HCT116 (cell line): ENCODE measurements at regions not wholly inside any gene's neighbourhood (a gene's known extent, or its start where the extent isn't known, plus 50 kb on each side); places are given as distances from the start of the nearest gene placed in this dataset.

Source experiments
- ATAC-seq: fragments of 200-7000 bp; cut with Tn5 transposase; 2 replicates; pipeline ENCODE4 v1.9.1; 2020; ENCODE audit warnings: mild to moderate bottlenecking, moderate library complexity
- BruUV-seq: library from RNA; stranded (reverse); fragments of 400-500 nt; replicated peaks from 2 replicates; lab custom pipeline; 2021; lab: Mats Ljungman, UMichigan
- CTCF ChIA-PET: fragments of 300-600 bp; sonication (Branson Sonifier 250); formaldehyde crosslinking; loops from one replicate; lab custom pipeline; 2021; ENCODE audit warnings: antibody characterized with exemption; lab: Charles Lee
- POLR2A ChIA-PET: fragments of 300-600, 350-600 bp; sonication (Branson Sonifier 250); formaldehyde crosslinking; loops from one replicate; lab custom pipeline; 2021; ENCODE audit warnings: antibody characterized with exemption; lab: Charles Lee
- RAD21 ChIA-PET, 2 experiments: fragments of 300-600 bp; sonication (Branson Sonifier 250); formaldehyde crosslinking; loops; one replicate each; lab custom pipeline; 2023; ENCODE audit warnings: low total read pairs in 2 of 2; ENCODE audit not compliant: uncharacterized antibody in 2 of 2, unreplicated experiment in 2 of 2, low non-redundant PET in 1 of 2; lab: Charles Lee
- DNase-seq: peaks from one replicate; pipeline ENCODE4 v3.0.0-alpha.2; 2010; ENCODE audit warnings: low read depth, low spot score
- H2AFZ ChIP-seq: fragments of 200-600 bp; shearing (Covaris generic), sonication (generic); 2 replicates; pipeline ENCODE4 v1.6.1; 2017; ENCODE audit warnings: low read depth, mixed run types, mixed read lengths, antibody characterized with exemption, low read length; ENCODE audit not compliant: poor library complexity, severe bottlenecking
- H3K27ac ChIP-seq: 2 replicates; pipeline ENCODE4 v1.5.1; 2012; ENCODE audit warnings: low read depth, low read length
- H3K27me3 ChIP-seq: fragments of 200-600 bp; sonication (generic); 2 replicates; pipeline ENCODE4 v1.6.1; 2016; ENCODE audit warnings: mixed run types, low read length, mixed read lengths; ENCODE audit not compliant: insufficient read depth
- H3K36me3 ChIP-seq, 2 experiments: fragments of 200-500 bp in 1 of 2; fragments of 200-600 bp in 1 of 2; sonication (Bioruptor generic) in 1 of 2; sonication (generic) in 1 of 2; 2 replicates each; pipeline versions ENCODE4 v1.5.1 to v1.6.1; 2014 to 2016; ENCODE audit warnings: low read length in 2 of 2, inconsistent platforms in 1 of 2, mixed read lengths in 1 of 2, mixed run types in 1 of 2; ENCODE audit not compliant: insufficient read depth in 2 of 2, control insufficient read depth in 1 of 2
- H3K4me1 ChIP-seq, 2 experiments: fragments of 200-600 bp in 1 of 2; sonication (generic) in 1 of 2; 2 replicates each; pipeline versions ENCODE4 v1.5.1 to v1.6.1; 2012 to 2017; ENCODE audit warnings: low read length in 2 of 2, inconsistent platforms in 1 of 2, mild to moderate bottlenecking in 1 of 2, mixed read lengths in 1 of 2, mixed run types in 1 of 2, moderate library complexity in 1 of 2; ENCODE audit not compliant: insufficient read depth in 2 of 2, control insufficient read depth in 1 of 2
- H3K4me2 ChIP-seq: fragments of 200-600 bp; sonication (generic); 2 replicates; pipeline ENCODE4 v1.6.1; 2017; ENCODE audit warnings: mixed run types, low read length, mixed read lengths
- H3K4me3 ChIP-seq, 2 experiments: fragments of 200-600 bp in 1 of 2; sonication (generic) in 1 of 2; replicated peaks in 1 of 2; 2 replicates each; pipeline ENCODE4 v1.5.1; 2011 to 2016; ENCODE audit warnings: low read length in 2 of 2, control low read depth in 1 of 2, low read depth in 1 of 2, mild to moderate bottlenecking in 1 of 2, mixed read lengths in 1 of 2, mixed run types in 1 of 2
- H3K79me2 ChIP-seq: fragments of 200-600 bp; sonication (generic); 2 replicates; pipeline ENCODE4 v1.6.1; 2017; ENCODE audit warnings: mild to moderate bottlenecking, mixed run types, low read length, moderate library complexity, mixed read lengths; ENCODE audit not compliant: insufficient read depth
- H3K9ac ChIP-seq: fragments of 200-600 bp; sonication (generic); 2 replicates; pipeline ENCODE4 v1.6.1; 2016; ENCODE audit warnings: low read length, mixed read lengths
- H3K9me2 ChIP-seq: fragments of 200-600 bp; sonication (generic), shearing (Covaris generic); 2 replicates; pipeline ENCODE4 v1.6.1; 2017; ENCODE audit warnings: mixed run types, mild to moderate bottlenecking, moderate library complexity; ENCODE audit not compliant: insufficient read depth
- H3K9me3 ChIP-seq, 2 experiments: fragments of 200-500 bp in 1 of 2; fragments of 200-600 bp in 1 of 2; sonication (Bioruptor generic) in 1 of 2; sonication (generic) in 1 of 2; 2 replicates each; pipeline ENCODE4 v1.6.1; 2014 to 2017; ENCODE audit warnings: low read length in 2 of 2, mixed read lengths in 2 of 2, inconsistent platforms in 1 of 2, low read depth in 1 of 2, mild to moderate bottlenecking in 1 of 2, mixed run types in 1 of 2, moderate library complexity in 1 of 2; ENCODE audit not compliant: control insufficient read depth in 1 of 2, insufficient read depth in 1 of 2
- H4K20me1 ChIP-seq: fragments of 200-600 bp; sonication (generic), shearing (Covaris generic); 2 replicates; pipeline ENCODE4 v1.6.1; 2017; ENCODE audit warnings: mixed run types, mild to moderate bottlenecking, moderate library complexity; ENCODE audit not compliant: insufficient read depth
- CBX3 ChIP-seq: IDR thresholded peaks from 2 replicates; pipeline ENCODE4 v1.6.1; 2012; ENCODE audit warnings: low read depth
- CEBPB ChIP-seq: IDR thresholded peaks from 2 replicates; pipeline ENCODE4 v1.6.1; 2012; ENCODE audit warnings: low read depth
- EGR1 ChIP-seq: IDR thresholded peaks from 2 replicates; pipeline ENCODE4 v1.6.1; 2012; ENCODE audit warnings: low read depth
- ELF1 ChIP-seq: IDR thresholded peaks from 2 replicates; pipeline ENCODE4 v1.6.1; 2012; ENCODE audit warnings: low read depth, borderline replicate concordance
- EZH2phosphoT487 ChIP-seq: fragments of 200-600 bp; IDR thresholded peaks from 2 replicates; pipeline ENCODE4 v1.6.1; 2018; ENCODE audit warnings: antibody characterized with exemption, borderline replicate concordance
- JUND ChIP-seq: IDR thresholded peaks from 2 replicates; pipeline ENCODE4 v1.6.1; 2012
- POLR2A ChIP-seq: IDR thresholded peaks from 2 replicates; pipeline ENCODE4 v1.7.0; 2011; ENCODE audit warnings: borderline replicate concordance; ENCODE audit not compliant: insufficient read depth, insufficient read length; ENCODE audit errors: extremely low read depth
- POLR2AphosphoS5 ChIP-seq: IDR thresholded peaks from 2 replicates; pipeline ENCODE4 v1.6.1; 2011; ENCODE audit warnings: mild to moderate bottlenecking, low read depth, low read length, moderate library complexity
- RAD21 ChIP-seq: IDR thresholded peaks from 2 replicates; pipeline ENCODE4 v1.6.1; 2012; ENCODE audit warnings: low read depth, mild to moderate bottlenecking
- SRF ChIP-seq: IDR thresholded peaks from 2 replicates; pipeline ENCODE4 v1.6.1; 2012; ENCODE audit warnings: low read depth
- TCF7L2 ChIP-seq: IDR thresholded peaks from 2 replicates; pipeline ENCODE4 v1.7.0; 2011; ENCODE audit warnings: borderline replicate concordance, inconsistent platforms; ENCODE audit not compliant: insufficient read depth, insufficient read length; ENCODE audit errors: extremely low read depth
- ZFX ChIP-seq: fragments of 450-650 bp; IDR thresholded peaks from 2 replicates; pipeline ENCODE4 v1.6.1; 2017
- ZNF274 ChIP-seq: fragments of 200-500 bp; sonication (Bioruptor generic); IDR thresholded peaks from 2 replicates; pipeline ENCODE4 v1.6.1; 2014; ENCODE audit warnings: mild to moderate bottlenecking, low read depth, low read length, inconsistent platforms
- intact Hi-C: fragments of 100-400 bp; cut with micrococcal nuclease; formaldehyde crosslinking; loops from 2 replicates; pipeline ENCODE4 v1.10.0; 2022
- TF ChIP-seq, protein P1 (sequence below): IDR thresholded peaks from 2 replicates; pipeline ENCODE4 v1.6.1; 2012
- TF ChIP-seq, protein P2 (sequence below): IDR thresholded peaks from 2 replicates; pipeline ENCODE4 v1.6.1; 2012
- TF ChIP-seq, protein P3 (sequence below), 3 experiments: fragments of 200-600 bp in 1 of 3; sonication (generic) in 1 of 3; IDR thresholded peaks in 2 of 3; conservative IDR thresholded peaks in 1 of 3; 2 replicates each; pipeline ENCODE4 v1.5.1; 2012 to 2017; ENCODE audit warnings: low read depth in 2 of 3, low read length in 2 of 3, antibody characterized with exemption in 1 of 3, borderline replicate concordance in 1 of 3, control low read depth in 1 of 3, mild to moderate bottlenecking in 1 of 3, mixed read lengths in 1 of 3, mixed run types in 1 of 3, moderate library complexity in 1 of 3; ENCODE audit not compliant: insufficient read depth in 1 of 3

DNA sequence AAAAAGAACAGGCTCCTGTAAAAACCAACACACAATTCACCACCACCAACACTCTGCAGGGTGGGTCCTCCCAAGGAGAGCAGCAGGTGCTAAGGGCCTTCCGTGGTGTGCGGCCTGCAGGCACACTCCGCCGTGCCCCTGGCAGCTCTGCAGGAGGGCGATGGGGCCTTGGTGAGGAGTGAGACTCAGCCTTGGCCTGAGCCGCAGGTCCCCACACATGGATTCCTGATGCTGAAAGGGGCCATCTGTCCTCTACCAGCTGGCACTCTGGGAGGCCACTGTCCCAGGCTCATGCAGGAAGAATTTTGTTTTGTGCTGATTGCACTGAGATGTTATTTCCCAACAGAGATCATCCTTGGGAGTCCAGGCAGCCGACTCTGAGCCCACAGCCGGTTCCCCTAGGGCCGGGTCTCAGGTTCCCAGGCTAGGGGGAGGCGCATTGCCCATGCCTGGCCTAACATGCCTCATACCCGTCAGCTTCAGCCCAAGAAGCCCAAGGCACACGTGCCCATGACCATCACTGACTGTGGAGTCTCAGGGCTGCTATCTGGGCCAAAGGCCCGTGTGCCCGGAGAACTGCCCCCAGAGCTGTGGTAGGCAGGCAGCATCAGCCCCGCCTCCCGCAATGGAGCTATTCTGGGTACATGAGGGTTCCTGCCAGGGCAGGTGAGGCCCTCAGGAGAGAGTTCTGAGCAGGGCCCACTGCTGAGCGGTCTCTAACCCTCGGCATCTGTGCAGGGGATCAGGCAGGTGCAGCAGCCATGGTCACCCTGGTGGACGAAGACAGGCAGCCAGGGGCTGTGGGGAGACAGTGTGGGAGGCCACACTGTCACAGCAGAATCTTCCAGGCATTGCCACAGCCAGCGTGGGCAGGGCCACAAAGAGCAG lies 97.9 kb upstream of the ZNF469 start:
- BruUV-seq: no TSS peak
- H3K27me3 ChIP-seq: peaks cover 12% of the 10 kb centered on the region; the same call in 1 of the 2 replicates
- no peak overlapping the region for H3K27ac ChIP-seq
- CTCF ChIA-PET: interaction anchor here (1.2 to 3.1 kb wide), 2 partner anchors 151 to 153 kb away, joined by 3 to 46 read pairs; no protein-coding TSS in a partner anchor
- RAD21 ChIA-PET: interaction anchor here in 1 of 2 experiments (1.0 kb wide), 1 partner anchor 153 kb away, joined by 3 read pairs; no protein-coding TSS in a partner anchor
- TF ChIP-seq, protein P1, sequence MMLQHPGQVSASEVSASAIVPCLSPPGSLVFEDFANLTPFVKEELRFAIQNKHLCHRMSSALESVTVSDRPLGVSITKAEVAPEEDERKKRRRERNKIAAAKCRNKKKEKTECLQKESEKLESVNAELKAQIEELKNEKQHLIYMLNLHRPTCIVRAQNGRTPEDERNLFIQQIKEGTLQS: no peak
- TF ChIP-seq RAD21 (no peak), EGR1 (no peak), ZNF274 (no peak), CEBPB (no peak)
- no peak overlapping the region for H3K4me3 ChIP-seq
- peaks cover 7 to 17% of the 10 kb centered on the region in 2 experiments; a peak in 3 of 4 replicates for H3K4me1 ChIP-seq
- no peak overlapping the region for H3K4me2 ChIP-seq
- H3K9me3 ChIP-seq: peaks cover 0 to 5% of the 10 kb centered on the region in 2 experiments; a peak in 1 of 4 replicates
- H4K20me1 ChIP-seq: no peaks in the 10 kb centered on the region
- H3K79me2 ChIP-seq: no peaks in the 10 kb centered on the region
- DNase-seq (no peak), ATAC-seq (no peak)
- H2AFZ ChIP-seq: no peak overlapping the region
- H3K9me2 ChIP-seq: no peaks in the 10 kb centered on the region
- no peaks in the 10 kb centered on the region for H3K36me3 ChIP-seq
- intact Hi-C loops: no loop called here
- POLR2A ChIA-PET: no interaction called here
- H3K9ac ChIP-seq: no peak overlapping the region

DNA sequence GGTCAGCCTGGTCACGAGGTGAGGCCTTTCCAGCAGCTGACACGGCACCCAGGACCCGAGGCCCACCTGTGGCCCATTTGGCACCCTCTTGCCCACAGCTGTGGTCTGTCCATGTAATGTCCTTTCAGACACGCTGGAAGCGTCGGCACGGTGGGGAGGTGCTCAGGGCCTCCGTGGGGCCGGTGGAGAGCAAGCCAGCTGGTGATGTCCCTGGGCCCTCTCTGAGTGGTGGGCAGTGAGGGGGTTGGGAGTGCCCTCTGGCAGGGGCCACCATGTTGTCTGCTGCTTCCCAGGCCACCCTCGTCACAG lies 97.3 kb upstream of the ZNF469 start:
- no peak for ATAC-seq
- Histone ChIP-seq H3K9me2 (no peaks in the 10 kb centered on the region), H3K27ac (no peak overlapping the region), H3K27me3 (peaks cover 17% of the 10 kb centered on the region; the same call in 1 of the 2 replicates), H3K79me2 (no peaks in the 10 kb centered on the region), H4K20me1 (no peaks in the 10 kb centered on the region), H3K4me1 (peaks cover 7 to 17% of the 10 kb centered on the region in 2 experiments; a peak in 3 of 4 replicates), H3K9ac (no peak overlapping the region), H3K4me2 (no peak overlapping the region), H3K9me3 (peaks cover 0 to 5% of the 10 kb centered on the region in 2 experiments; a peak in 1 of 4 replicates)
- intact Hi-C loops: no loop called here
- ChIA-PET CTCF (interaction anchor here (3.1 kb wide), 1 partner anchor 152 kb away, joined by 46 read pairs; no protein-coding TSS in a partner anchor), POLR2A (no interaction called here), RAD21 (interaction anchor here in 1 of 2 experiments (1.0 kb wide), 1 partner anchor 152 kb away, joined by 3 read pairs; no protein-coding TSS in a partner anchor)
- no TSS peak for BruUV-seq
- no peak for DNase-seq
- TF ChIP-seq JUND (no peak), ZNF274 (no peak), POLR2AphosphoS5 (no peak), CBX3 (no peak), EZH2phosphoT487 (no peak), POLR2A (no peak), SRF (no peak), ELF1 (no peak), TCF7L2 (no peak), ZFX (no peak)
- TF ChIP-seq, protein P1: no peak
- TF ChIP-seq, protein P2, sequence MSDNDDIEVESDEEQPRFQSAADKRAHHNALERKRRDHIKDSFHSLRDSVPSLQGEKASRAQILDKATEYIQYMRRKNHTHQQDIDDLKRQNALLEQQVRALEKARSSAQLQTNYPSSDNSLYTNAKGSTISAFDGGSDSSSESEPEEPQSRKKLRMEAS: no peak
- TF ChIP-seq, protein P3, sequence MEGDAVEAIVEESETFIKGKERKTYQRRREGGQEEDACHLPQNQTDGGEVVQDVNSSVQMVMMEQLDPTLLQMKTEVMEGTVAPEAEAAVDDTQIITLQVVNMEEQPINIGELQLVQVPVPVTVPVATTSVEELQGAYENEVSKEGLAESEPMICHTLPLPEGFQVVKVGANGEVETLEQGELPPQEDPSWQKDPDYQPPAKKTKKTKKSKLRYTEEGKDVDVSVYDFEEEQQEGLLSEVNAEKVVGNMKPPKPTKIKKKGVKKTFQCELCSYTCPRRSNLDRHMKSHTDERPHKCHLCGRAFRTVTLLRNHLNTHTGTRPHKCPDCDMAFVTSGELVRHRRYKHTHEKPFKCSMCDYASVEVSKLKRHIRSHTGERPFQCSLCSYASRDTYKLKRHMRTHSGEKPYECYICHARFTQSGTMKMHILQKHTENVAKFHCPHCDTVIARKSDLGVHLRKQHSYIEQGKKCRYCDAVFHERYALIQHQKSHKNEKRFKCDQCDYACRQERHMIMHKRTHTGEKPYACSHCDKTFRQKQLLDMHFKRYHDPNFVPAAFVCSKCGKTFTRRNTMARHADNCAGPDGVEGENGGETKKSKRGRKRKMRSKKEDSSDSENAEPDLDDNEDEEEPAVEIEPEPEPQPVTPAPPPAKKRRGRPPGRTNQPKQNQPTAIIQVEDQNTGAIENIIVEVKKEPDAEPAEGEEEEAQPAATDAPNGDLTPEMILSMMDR (IDR thresholded peaks at IDR 0.05 in 2 of 3, conservative IDR thresholded peaks at IDR 0.05 in 1 of 3; ENCODE audit: borderline replicate concordance in 1 of 3, insufficient read depth in 1 of 3, low read depth in 2 of 3, low read length in 2 of 3): no peak
- TF ChIP-seq, all 23 proteins: peak for 0
- no peak overlapping the region for H3K4me3 ChIP-seq
- H3K36me3 ChIP-seq: no peaks in the 10 kb centered on the region
- no peak overlapping the region for H2AFZ ChIP-seq
